Panc1 (cell line): ENCODE measurements at regions not wholly inside any gene's neighbourhood (a gene's known extent, or its start where the extent isn't known, plus 50 kb on each side); places are given as distances from the start of the nearest gene placed in this dataset.

ENCODE experiments used
- ATAC-seq: fragments of 200-7000 bp; cut with Tn5 transposase; 2 replicates; pipeline ENCODE4 v1.9.1; 2020; ENCODE audit warnings: mild to moderate bottlenecking, moderate library complexity
- BruUV-seq: library from RNA; stranded (reverse); fragments of 400-500 nt; replicated peaks from 2 replicates; lab custom pipeline; 2021; lab: Mats Ljungman, UMichigan
- CTCF ChIA-PET: fragments of 300-600 bp; sonication (Branson Sonifier 250); formaldehyde crosslinking; loops from one replicate; lab custom pipeline; 2022; ENCODE audit warnings: antibody characterized with exemption; lab: Charles Lee
- POLR2A ChIA-PET: fragments of 300-600 bp; sonication (Branson Sonifier 250); formaldehyde crosslinking; loops from one replicate; lab custom pipeline; 2022; ENCODE audit warnings: antibody characterized with exemption; lab: Charles Lee
- DNase-seq: peaks from one replicate; pipeline ENCODE4 v3.0.0-alpha.2; 2010; ENCODE audit warnings: low read depth, low spot score
- H3K27ac ChIP-seq: 2 replicates; pipeline ENCODE4 v1.5.1; 2011; ENCODE audit warnings: mild to moderate bottlenecking, low read length, inconsistent platforms
- H3K27me3 ChIP-seq: fragments of 200-500 bp; sonication (Bioruptor generic); 2 replicates; pipeline ENCODE4 v1.6.0; 2014; ENCODE audit warnings: low read length, inconsistent platforms; ENCODE audit not compliant: control insufficient read depth, insufficient read depth
- H3K36me3 ChIP-seq: fragments of 200-500 bp; sonication (Bioruptor generic); 2 replicates; pipeline ENCODE4 v1.5.1; 2014; ENCODE audit warnings: inconsistent platforms, mild to moderate bottlenecking, low read length, moderate library complexity; ENCODE audit not compliant: control insufficient read depth, insufficient read depth
- H3K4me1 ChIP-seq: 2 replicates; pipeline ENCODE4 v1.5.1; 2011; ENCODE audit warnings: inconsistent platforms, mild to moderate bottlenecking, low read length, moderate library complexity; ENCODE audit not compliant: control insufficient read depth, insufficient read depth
- H3K4me3 ChIP-seq, 2 experiments: 2 replicates each; pipeline ENCODE4 v1.5.1; 2011 to 2012; ENCODE audit warnings: low read depth in 2 of 2, low read length in 2 of 2, mild to moderate bottlenecking in 2 of 2, inconsistent platforms in 1 of 2, moderate library complexity in 1 of 2
- H3K9me3 ChIP-seq: fragments of 200-500 bp; sonication (Bioruptor generic); 2 replicates; pipeline ENCODE4 v1.5.1; 2014; ENCODE audit warnings: low read depth, mild to moderate bottlenecking, inconsistent platforms, low read length, moderate library complexity; ENCODE audit not compliant: control insufficient read depth, insufficient read depth
- POLR2AphosphoS5 ChIP-seq: IDR thresholded peaks from 2 replicates; pipeline ENCODE4 v1.6.1; 2012; ENCODE audit warnings: mild to moderate bottlenecking, low read depth, low read length, moderate library complexity
- REST ChIP-seq, 2 experiments: IDR thresholded peaks; 2 replicates each; pipeline ENCODE4 v1.6.1; 2011 to 2012; ENCODE audit warnings: low read depth in 2 of 2, control low read depth in 1 of 2, low read length in 1 of 2, mild to moderate bottlenecking in 1 of 2, moderate library complexity in 1 of 2; ENCODE audit not compliant: insufficient read depth in 1 of 2
- SIN3A ChIP-seq: IDR thresholded peaks from 2 replicates; pipeline ENCODE4 v1.6.1; 2012; ENCODE audit warnings: low read depth, mild to moderate bottlenecking, low read length, moderate library complexity, borderline replicate concordance; ENCODE audit not compliant: insufficient read depth
- TCF7L2 ChIP-seq: IDR thresholded peaks from 2 replicates; pipeline ENCODE4 v1.6.1; 2011; ENCODE audit warnings: mild to moderate bottlenecking, low read depth, low read length, inconsistent platforms
- in situ Hi-C: cut with HindIII; loops from 2 replicates; pipeline ENCODE4 v1.10.0; 2016; ENCODE audit warnings: low sequenced_read_pairs, low pct_unique_long_range_greater_than_20kb
- intact Hi-C: fragments of 100-400 bp; cut with micrococcal nuclease; formaldehyde crosslinking; loops from one replicate; pipeline ENCODE4 v1.10.0; 2022; ENCODE audit not compliant: unreplicated experiment
- TF ChIP-seq, protein P1 (sequence below): fragments of 450-650 bp; IDR thresholded peaks from 2 replicates; pipeline ENCODE4 v1.5.1; 2017; ENCODE audit warnings: mild to moderate bottlenecking

- ChIA-PET CTCF (no interaction called here), POLR2A (no interaction called here)
- intact Hi-C loops (no loop called here), in situ Hi-C loops (no loop called here)
- Histone ChIP-seq H3K4me3 (no peak overlapping the region), H3K27me3 (no peaks in the 10 kb centered on the region), H3K36me3 (no peaks in the 10 kb centered on the region), H3K9me3 (no peaks in the 10 kb centered on the region), H3K27ac (no peak overlapping the region), H3K4me1 (no peaks in the 10 kb centered on the region)
- TF ChIP-seq TCF7L2 (no peak), POLR2AphosphoS5 (no peak), REST (IDR thresholded peaks at IDR 0.05; ENCODE audit: insufficient read depth in 1 of 2, low read depth in 2 of 2, low read length in 1 of 2) (no peak), SIN3A (no peak)
- TF ChIP-seq, protein P1, sequence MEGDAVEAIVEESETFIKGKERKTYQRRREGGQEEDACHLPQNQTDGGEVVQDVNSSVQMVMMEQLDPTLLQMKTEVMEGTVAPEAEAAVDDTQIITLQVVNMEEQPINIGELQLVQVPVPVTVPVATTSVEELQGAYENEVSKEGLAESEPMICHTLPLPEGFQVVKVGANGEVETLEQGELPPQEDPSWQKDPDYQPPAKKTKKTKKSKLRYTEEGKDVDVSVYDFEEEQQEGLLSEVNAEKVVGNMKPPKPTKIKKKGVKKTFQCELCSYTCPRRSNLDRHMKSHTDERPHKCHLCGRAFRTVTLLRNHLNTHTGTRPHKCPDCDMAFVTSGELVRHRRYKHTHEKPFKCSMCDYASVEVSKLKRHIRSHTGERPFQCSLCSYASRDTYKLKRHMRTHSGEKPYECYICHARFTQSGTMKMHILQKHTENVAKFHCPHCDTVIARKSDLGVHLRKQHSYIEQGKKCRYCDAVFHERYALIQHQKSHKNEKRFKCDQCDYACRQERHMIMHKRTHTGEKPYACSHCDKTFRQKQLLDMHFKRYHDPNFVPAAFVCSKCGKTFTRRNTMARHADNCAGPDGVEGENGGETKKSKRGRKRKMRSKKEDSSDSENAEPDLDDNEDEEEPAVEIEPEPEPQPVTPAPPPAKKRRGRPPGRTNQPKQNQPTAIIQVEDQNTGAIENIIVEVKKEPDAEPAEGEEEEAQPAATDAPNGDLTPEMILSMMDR, result no peak
- no peak for DNase-seq
- ATAC-seq, result no peak
- no TSS peak for BruUV-seq
Measured at GRCh38 chr12:84741692-84742091, 170.9 kb downstream of the SLC6A15 start.

- Histone ChIP-seq H3K4me1 (no peaks in the 10 kb centered on the region), H3K36me3 (no peaks in the 10 kb centered on the region), H3K4me3 (no peak overlapping the region), H3K27me3 (no peaks in the 10 kb centered on the region), H3K27ac (no peak overlapping the region), H3K9me3 (no peaks in the 10 kb centered on the region)
- ATAC-seq (no peak), DNase-seq (no peak)
- in situ Hi-C loops, result no loop called here
- BruUV-seq, result no TSS peak
- no peak for TF ChIP-seq SIN3A
- TF ChIP-seq, protein P1, result no peak
- no peak for TF ChIP-seq TCF7L2
- TF ChIP-seq POLR2AphosphoS5, result no peak
- no peak for TF ChIP-seq REST (IDR thresholded peaks at IDR 0.05; ENCODE audit: insufficient read depth in 1 of 2, low read depth in 2 of 2, low read length in 1 of 2)
- intact Hi-C loops, result no loop called here
- ChIA-PET CTCF (no interaction called here), POLR2A (no interaction called here)
Measured at GRCh38 chr12:84741031-84741430, 171.6 kb downstream of the SLC6A15 start.
